Right lobe of liver (tissue), 4 donors: ENCODE measurements at regions not wholly inside any gene's neighbourhood (a gene's known extent, or its start where the extent isn't known, plus 50 kb on each side); places are given as distances from the start of the nearest gene placed in this dataset.

ENCODE experiments used
- POLR2A ChIP-seq: fragments of 450-650 bp; IDR thresholded peaks from one replicate; pipeline ENCODE4 v1.6.1; 2017; ENCODE audit warnings: antibody characterized with exemption, mild to moderate bottlenecking
- TF ChIP-seq, protein P1 (sequence below), 4 donors: fragments of 200-600 bp in 3 of 4; fragments of 450-650 bp in 1 of 4; IDR thresholded peaks; one replicate each; pipeline versions ENCODE4 v1.5.1 to v1.8.0; 2016 to 2022; ENCODE audit warnings: antibody characterized with exemption in 4 of 4, mild to moderate bottlenecking in 2 of 4
- donor health status: DM: no; HTN: no; CAD: no.
- donor health status: DM: no; HTN: no; CAD: no.
- donor health status: DM: no; HTN: yes; CAD: no.

- TF ChIP-seq, protein P1, sequence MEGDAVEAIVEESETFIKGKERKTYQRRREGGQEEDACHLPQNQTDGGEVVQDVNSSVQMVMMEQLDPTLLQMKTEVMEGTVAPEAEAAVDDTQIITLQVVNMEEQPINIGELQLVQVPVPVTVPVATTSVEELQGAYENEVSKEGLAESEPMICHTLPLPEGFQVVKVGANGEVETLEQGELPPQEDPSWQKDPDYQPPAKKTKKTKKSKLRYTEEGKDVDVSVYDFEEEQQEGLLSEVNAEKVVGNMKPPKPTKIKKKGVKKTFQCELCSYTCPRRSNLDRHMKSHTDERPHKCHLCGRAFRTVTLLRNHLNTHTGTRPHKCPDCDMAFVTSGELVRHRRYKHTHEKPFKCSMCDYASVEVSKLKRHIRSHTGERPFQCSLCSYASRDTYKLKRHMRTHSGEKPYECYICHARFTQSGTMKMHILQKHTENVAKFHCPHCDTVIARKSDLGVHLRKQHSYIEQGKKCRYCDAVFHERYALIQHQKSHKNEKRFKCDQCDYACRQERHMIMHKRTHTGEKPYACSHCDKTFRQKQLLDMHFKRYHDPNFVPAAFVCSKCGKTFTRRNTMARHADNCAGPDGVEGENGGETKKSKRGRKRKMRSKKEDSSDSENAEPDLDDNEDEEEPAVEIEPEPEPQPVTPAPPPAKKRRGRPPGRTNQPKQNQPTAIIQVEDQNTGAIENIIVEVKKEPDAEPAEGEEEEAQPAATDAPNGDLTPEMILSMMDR (IDR thresholded peaks at IDR 0.05) = no peak
- no peak for TF ChIP-seq POLR2A
These were observed 193.7 kb upstream of the KHDRBS2 start for GRCh38 chr6:62479697-62480220.
